ENCODE measurements at regions not wholly inside any gene's neighbourhood (a gene's known extent, or its start where the extent isn't known, plus 50 kb on each side); places are given as distances from the start of the nearest gene placed in this dataset.

DNA sequence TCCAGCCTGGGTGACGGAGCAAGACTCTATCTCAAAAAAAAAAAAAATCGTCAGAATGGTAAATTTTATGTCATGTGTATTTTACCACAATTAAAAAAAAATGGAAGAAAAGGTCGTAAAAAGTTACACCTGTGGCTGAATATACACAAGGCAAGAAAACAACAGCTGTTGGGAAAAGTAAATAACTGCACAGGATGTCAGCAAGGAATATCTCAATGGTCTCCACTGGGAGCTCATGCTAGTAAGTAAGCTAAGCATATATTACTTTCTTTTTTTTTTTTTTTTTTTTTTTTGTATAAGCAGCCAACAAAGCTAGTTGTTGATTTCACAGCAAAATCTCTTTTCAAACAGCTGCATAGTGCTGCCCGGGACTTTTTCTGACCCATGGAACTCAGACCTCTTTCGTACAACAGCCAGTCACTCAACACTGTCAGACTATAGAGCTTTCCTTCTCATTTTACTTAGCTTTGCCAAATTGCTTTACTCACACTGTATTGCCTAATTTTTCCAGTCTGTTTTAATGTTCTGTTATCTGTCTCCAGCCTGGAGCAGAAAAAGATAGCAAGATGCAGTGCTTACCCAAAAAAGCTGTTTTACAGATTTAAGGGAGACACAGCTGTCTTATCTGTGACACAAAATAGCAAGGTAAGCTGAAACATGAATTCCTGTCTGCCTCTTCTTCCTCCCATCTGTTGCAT is 175.9 kb downstream of the ENC1 start:
- Mint-ChIP-seq H3K27ac (ENCODE audit: unreplicated experiment) (no peak overlapping the region), H3K4me1 (ENCODE audit: low read depth, unreplicated experiment) (no peaks in the 10 kb centered on the region), H3K36me3 (ENCODE audit: insufficient read depth, unreplicated experiment) (no peaks in the 10 kb centered on the region), H3K4me3 (ENCODE audit: unreplicated experiment) (no peak overlapping the region), H3K27me3 (ENCODE audit: insufficient read depth, unreplicated experiment) (no peaks in the 10 kb centered on the region), H3K9me3 (ENCODE audit: unreplicated experiment) (peaks cover 15% of the 10 kb centered on the region)
- Histone ChIP-seq H3K36me3 (ENCODE audit: control insufficient read depth, insufficient read depth, low read length) (no peaks in the 10 kb centered on the region), H3K9me3 (no peaks in the 10 kb centered on the region), H3K4me3 (ENCODE audit: low read depth, low read length) (no peak overlapping the region), H3K27me3 (replicated peaks; ENCODE audit: control insufficient read depth, insufficient read depth, low read length) (no peaks in the 10 kb centered on the region), H3K4me1 (no peaks in the 10 kb centered on the region; the same call in 1 of the 2 replicates)
- TF ChIP-seq, protein P1, sequence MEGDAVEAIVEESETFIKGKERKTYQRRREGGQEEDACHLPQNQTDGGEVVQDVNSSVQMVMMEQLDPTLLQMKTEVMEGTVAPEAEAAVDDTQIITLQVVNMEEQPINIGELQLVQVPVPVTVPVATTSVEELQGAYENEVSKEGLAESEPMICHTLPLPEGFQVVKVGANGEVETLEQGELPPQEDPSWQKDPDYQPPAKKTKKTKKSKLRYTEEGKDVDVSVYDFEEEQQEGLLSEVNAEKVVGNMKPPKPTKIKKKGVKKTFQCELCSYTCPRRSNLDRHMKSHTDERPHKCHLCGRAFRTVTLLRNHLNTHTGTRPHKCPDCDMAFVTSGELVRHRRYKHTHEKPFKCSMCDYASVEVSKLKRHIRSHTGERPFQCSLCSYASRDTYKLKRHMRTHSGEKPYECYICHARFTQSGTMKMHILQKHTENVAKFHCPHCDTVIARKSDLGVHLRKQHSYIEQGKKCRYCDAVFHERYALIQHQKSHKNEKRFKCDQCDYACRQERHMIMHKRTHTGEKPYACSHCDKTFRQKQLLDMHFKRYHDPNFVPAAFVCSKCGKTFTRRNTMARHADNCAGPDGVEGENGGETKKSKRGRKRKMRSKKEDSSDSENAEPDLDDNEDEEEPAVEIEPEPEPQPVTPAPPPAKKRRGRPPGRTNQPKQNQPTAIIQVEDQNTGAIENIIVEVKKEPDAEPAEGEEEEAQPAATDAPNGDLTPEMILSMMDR (IDR thresholded peaks at IDR 0.05; ENCODE audit: insufficient read depth in 1 of 2, low read depth in 1 of 2, low read length in 1 of 2, severe bottlenecking in 1 of 2, unreplicated experiment in 1 of 2): no peak
- BruUV-seq (replicated peaks): no TSS peak
- no peak for DNase-seq
- ChIA-PET CTCF (interaction anchor here (0.6 kb wide), 1 partner anchor 69 kb away, joined by 3 read pairs; no protein-coding TSS in a partner anchor), POLR2A (interaction anchor here (0.6 kb wide), 1 partner anchor 25 kb away, joined by 3 read pairs; no protein-coding TSS in a partner anchor)
- intact Hi-C loops (cut with micrococcal nuclease; ENCODE audit: unreplicated experiment): no loop called here

DNA sequence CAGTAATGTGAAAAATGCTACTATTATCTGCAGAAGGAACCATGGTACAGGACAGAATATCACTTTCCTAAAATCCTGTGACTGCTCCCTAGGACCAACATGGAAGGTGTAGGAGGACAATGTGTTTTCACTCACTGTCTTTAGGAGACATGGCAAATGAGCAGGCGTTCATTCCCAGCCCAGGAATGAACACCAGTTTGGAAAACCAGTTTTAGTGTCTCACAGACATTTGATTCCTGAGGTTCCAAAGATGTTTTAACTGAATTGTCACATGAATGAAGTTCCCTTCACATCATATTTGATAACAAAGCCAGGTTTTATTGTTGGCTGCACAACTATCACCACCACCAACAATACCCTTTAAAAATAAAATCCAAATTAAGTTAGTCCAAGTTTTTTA is 178.2 kb downstream of the ENC1 start:
- intact Hi-C loops (cut with micrococcal nuclease; ENCODE audit: unreplicated experiment): no loop called here
- POLR2A ChIA-PET: no interaction called here
- no TSS peak for BruUV-seq (replicated peaks)

DNA sequence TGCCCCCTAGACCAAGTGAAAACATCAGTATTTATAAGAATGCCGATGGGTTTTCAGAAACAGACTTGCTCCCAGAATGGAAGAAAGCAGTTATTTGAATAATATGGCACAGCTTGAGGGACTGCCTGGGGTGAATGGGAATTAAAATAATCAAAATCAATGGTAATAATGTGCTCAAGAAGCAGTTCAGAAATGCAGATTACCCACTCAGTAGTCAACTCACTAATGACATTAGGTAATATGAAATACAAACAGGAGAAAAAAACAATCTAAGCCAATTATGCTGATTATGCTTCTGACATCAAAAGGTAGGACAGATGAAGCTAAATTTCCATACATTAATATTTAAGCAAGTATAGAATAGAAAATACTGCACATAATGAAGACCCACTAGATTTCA is 179.3 kb downstream of the ENC1 start:
- intact Hi-C loops (cut with micrococcal nuclease; ENCODE audit: unreplicated experiment): no loop called here
- H3K27ac Mint-ChIP-seq (ENCODE audit: unreplicated experiment): no peak overlapping the region
- Histone ChIP-seq H3K36me3 (ENCODE audit: control insufficient read depth, insufficient read depth, low read length) (no peaks in the 10 kb centered on the region), H3K9me3 (no peaks in the 10 kb centered on the region), H3K4me1 (no peaks in the 10 kb centered on the region; the same call in 1 of the 2 replicates), H3K4me3 (ENCODE audit: low read depth, low read length) (no peak overlapping the region), H3K27me3 (replicated peaks; ENCODE audit: control insufficient read depth, insufficient read depth, low read length) (no peaks in the 10 kb centered on the region)
- no peaks in the 10 kb centered on the region for H3K36me3 Mint-ChIP-seq (ENCODE audit: insufficient read depth, unreplicated experiment)
- POLR2A ChIA-PET: no interaction called here
- no peak overlapping the region for H3K4me3 Mint-ChIP-seq (ENCODE audit: unreplicated experiment)
- H3K9me3 Mint-ChIP-seq (ENCODE audit: unreplicated experiment): no peaks in the 10 kb centered on the region
- no peaks in the 10 kb centered on the region for H3K4me1 Mint-ChIP-seq (ENCODE audit: low read depth, unreplicated experiment)
- DNase-seq: no peak
- CTCF ChIA-PET: interaction anchor here (0.7 kb wide), 1 partner anchor 16 kb away, joined by 4 read pairs; no protein-coding TSS in a partner anchor
- no peaks in the 10 kb centered on the region for H3K27me3 Mint-ChIP-seq (ENCODE audit: insufficient read depth, unreplicated experiment)
- TF ChIP-seq, protein P1 (IDR thresholded peaks at IDR 0.05; ENCODE audit: insufficient read depth in 1 of 2, low read depth in 1 of 2, low read length in 1 of 2, severe bottlenecking in 1 of 2, unreplicated experiment in 1 of 2): no peak
- no TSS peak for BruUV-seq (replicated peaks)

More for the DNA sequence above, 178.2 kb downstream of the ENC1 start:
- Histone ChIP-seq H3K36me3 (ENCODE audit: control insufficient read depth, insufficient read depth, low read length) (no peaks in the 10 kb centered on the region), H3K4me1 (no peaks in the 10 kb centered on the region; the same call in 1 of the 2 replicates), H3K4me3 (ENCODE audit: low read depth, low read length) (no peak overlapping the region), H3K27me3 (replicated peaks; ENCODE audit: control insufficient read depth, insufficient read depth, low read length) (no peaks in the 10 kb centered on the region), H3K9me3 (no peaks in the 10 kb centered on the region)
- DNase-seq: no peak
- TF ChIP-seq, protein P1 (IDR thresholded peaks at IDR 0.05; ENCODE audit: insufficient read depth in 1 of 2, low read depth in 1 of 2, low read length in 1 of 2, severe bottlenecking in 1 of 2, unreplicated experiment in 1 of 2): no peak
- no peak overlapping the region for H3K27ac Mint-ChIP-seq (ENCODE audit: unreplicated experiment)
- no peaks in the 10 kb centered on the region for H3K36me3 Mint-ChIP-seq (ENCODE audit: insufficient read depth, unreplicated experiment)
- no peaks in the 10 kb centered on the region for H3K9me3 Mint-ChIP-seq (ENCODE audit: unreplicated experiment)
- H3K27me3 Mint-ChIP-seq (ENCODE audit: insufficient read depth, unreplicated experiment): no peaks in the 10 kb centered on the region
- H3K4me1 Mint-ChIP-seq (ENCODE audit: low read depth, unreplicated experiment): no peaks in the 10 kb centered on the region
- CTCF ChIA-PET: no interaction called here
- no peak overlapping the region for H3K4me3 Mint-ChIP-seq (ENCODE audit: unreplicated experiment)
